ENCODE measurements at regions not wholly inside any gene's neighbourhood (a gene's known extent, or its start where the extent isn't known, plus 50 kb on each side); places are given as distances from the start of the nearest gene placed in this dataset.

- no peak overlapping the region for H3K27ac ChIP-seq
- no peaks in the 10 kb centered on the region for H3K36me3 ChIP-seq
- no peak overlapping the region for H3K4me3 ChIP-seq
- no peak for ATAC-seq
- in situ Hi-C loops (cut with MboI; ENCODE audit: low sequenced_read_pairs in 4 of 4) (no loop called here), intact Hi-C loops (cut with DNase I; ENCODE audit: low total_unique reads) (no loop called here)
- no peaks in the 10 kb centered on the region for H3K27me3 ChIP-seq
- H3K4me1 ChIP-seq: no peaks in the 10 kb centered on the region
- no peak for DNase-seq
- no peak for TF ChIP-seq CTCF (IDR thresholded peaks at IDR 0.05 in 4 of 5, conservative IDR thresholded peaks at IDR 0.05 in 1 of 5)
- no peak for TF ChIP-seq POLR2A (IDR thresholded peaks at IDR 0.05)
- H3K9me3 ChIP-seq: no peaks in the 10 kb centered on the region
These were observed 795.3 kb upstream of the ARRDC4 start for GRCh38 chr15:97165205-97165604.

GRCh38 chr15:97168704-97169475, 791.6 kb upstream of the ARRDC4 start:
- Histone ChIP-seq H3K27ac (no peak overlapping the region), H3K27me3 (no peaks in the 10 kb centered on the region), H3K4me3 (no peak overlapping the region), H3K36me3 (no peaks in the 10 kb centered on the region), H3K4me1 (no peaks in the 10 kb centered on the region), H3K9me3 (no peaks in the 10 kb centered on the region)
- intact Hi-C loops (cut with DNase I; ENCODE audit: low total_unique reads): no loop called here
- in situ Hi-C loops (cut with MboI; ENCODE audit: low sequenced_read_pairs in 4 of 4): no loop called here
- DNase-seq (no peak), ATAC-seq (no peak)
- no peak for TF ChIP-seq CTCF (IDR thresholded peaks at IDR 0.05 in 4 of 5, conservative IDR thresholded peaks at IDR 0.05 in 1 of 5)
- no peak for TF ChIP-seq POLR2A (IDR thresholded peaks at IDR 0.05)

GRCh38 chr15:97171556-97171955, 788.9 kb upstream of the ARRDC4 start:
- ATAC-seq: no peak
- intact Hi-C loops (cut with DNase I; ENCODE audit: low total_unique reads): no loop called here
- TF ChIP-seq CTCF (IDR thresholded peaks at IDR 0.05 in 4 of 5, conservative IDR thresholded peaks at IDR 0.05 in 1 of 5): no peak
- no peak for TF ChIP-seq POLR2A (IDR thresholded peaks at IDR 0.05)

GRCh38 chr15:97174886-97175540, 785.5 kb upstream of the ARRDC4 start:
- Histone ChIP-seq H3K4me3 (no peak overlapping the region), H3K4me1 (no peaks in the 10 kb centered on the region), H3K27me3 (no peaks in the 10 kb centered on the region), H3K27ac (no peak overlapping the region), H3K36me3 (no peaks in the 10 kb centered on the region), H3K9me3 (no peaks in the 10 kb centered on the region)
- no peak for TF ChIP-seq POLR2A (IDR thresholded peaks at IDR 0.05)
- no peak for TF ChIP-seq CTCF (IDR thresholded peaks at IDR 0.05 in 4 of 5, conservative IDR thresholded peaks at IDR 0.05 in 1 of 5)
- no peak for DNase-seq
- in situ Hi-C loops (cut with MboI; ENCODE audit: low sequenced_read_pairs in 4 of 4) (no loop called here), intact Hi-C loops (cut with DNase I; ENCODE audit: low total_unique reads) (no loop called here)
- no peak for ATAC-seq

More at GRCh38 chr15:97171556-97171955, 788.9 kb upstream of the ARRDC4 start:
- Histone ChIP-seq H3K9me3 (no peaks in the 10 kb centered on the region), H3K27me3 (no peaks in the 10 kb centered on the region), H3K4me1 (no peaks in the 10 kb centered on the region), H3K27ac (no peak overlapping the region), H3K36me3 (no peaks in the 10 kb centered on the region), H3K4me3 (no peak overlapping the region)
- in situ Hi-C loops (cut with MboI; ENCODE audit: low sequenced_read_pairs in 4 of 4): no loop called here
- DNase-seq: no peak

Data from gastrocnemius medialis (tissue), 4 donors.